ENCODE measurements at regions not wholly inside any gene's neighbourhood (a gene's known extent, or its start where the extent isn't known, plus 50 kb on each side); places are given as distances from the start of the nearest gene placed in this dataset.
A peak's percentile ranks its signal among the peaks of the same experiment; 100 is the strongest.

DNA sequence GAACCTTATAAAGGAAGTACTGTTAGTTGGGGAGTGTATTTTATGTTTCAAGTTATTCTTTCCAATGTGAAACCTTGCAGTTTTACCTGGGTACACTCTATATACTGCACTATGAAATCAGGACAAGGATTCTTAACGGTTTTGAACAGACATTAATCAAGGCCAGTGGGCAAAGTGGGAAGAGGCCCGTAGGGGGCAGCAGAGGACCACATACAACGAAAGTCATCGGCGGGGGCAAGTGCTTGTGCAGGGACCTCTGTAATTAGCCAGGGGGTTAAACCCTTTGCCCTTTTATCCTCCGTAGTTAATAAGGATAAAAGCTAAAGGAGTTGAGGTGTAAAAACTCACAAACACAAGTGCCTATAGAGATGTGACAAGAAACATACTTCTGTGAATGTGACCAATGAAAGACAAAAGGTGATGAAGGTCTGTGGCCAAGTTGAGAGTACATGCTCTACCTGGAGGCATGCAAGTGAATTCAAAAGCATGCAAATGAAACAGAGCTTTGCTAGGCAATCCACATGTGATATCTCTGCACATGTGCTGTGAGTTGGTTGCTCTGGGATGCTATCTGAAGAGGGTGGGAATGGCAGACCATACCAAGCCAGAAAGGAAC, 392.7 kb upstream of the MAN1A1 start (continued):
- TF ChIP-seq KDM5A (IDR thresholded peaks at IDR 0.05; ENCODE audit: borderline replicate concordance, low read length) (no peak), ZNF124 (CRISPR knock-in tag; IDR thresholded peaks at IDR 0.05) (no peak), NFE2L2 (IDR thresholded peaks at IDR 0.05; ENCODE audit: low read length) (no peak), ZNF615 (CRISPR knock-in tag; IDR thresholded peaks at IDR 0.05; ENCODE audit: borderline replicate concordance) (no peak), ZNF724P (CRISPR knock-in tag; IDR thresholded peaks at IDR 0.05; ENCODE audit: borderline replicate concordance) (no peak), ZNF678 (CRISPR knock-in tag; IDR thresholded peaks at IDR 0.05) (no peak), KAT8 (CRISPR knock-in tag; IDR thresholded peaks at IDR 0.05) (0 out of 2 replicates have a peak, but pooled peaks have one; percentile 23), ZNF558 (CRISPR knock-in tag; IDR thresholded peaks at IDR 0.05; ENCODE audit: borderline replicate concordance) (no peak), RCOR2 (CRISPR knock-in tag; IDR thresholded peaks at IDR 0.05) (no peak), ELF4 (CRISPR knock-in tag; IDR thresholded peaks at IDR 0.05; ENCODE audit: borderline replicate concordance) (no peak), ZNF30 (CRISPR knock-in tag; IDR thresholded peaks at IDR 0.05) (no peak), ZNF713 (CRISPR knock-in tag; IDR thresholded peaks at IDR 0.05) (no peak), DMAP1 (CRISPR knock-in tag; IDR thresholded peaks at IDR 0.05) (no peak), ZNF350 (CRISPR knock-in tag; IDR thresholded peaks at IDR 0.05; ENCODE audit: borderline replicate concordance, low read depth) (no peak)
- TF ChIP-seq, protein P1, sequence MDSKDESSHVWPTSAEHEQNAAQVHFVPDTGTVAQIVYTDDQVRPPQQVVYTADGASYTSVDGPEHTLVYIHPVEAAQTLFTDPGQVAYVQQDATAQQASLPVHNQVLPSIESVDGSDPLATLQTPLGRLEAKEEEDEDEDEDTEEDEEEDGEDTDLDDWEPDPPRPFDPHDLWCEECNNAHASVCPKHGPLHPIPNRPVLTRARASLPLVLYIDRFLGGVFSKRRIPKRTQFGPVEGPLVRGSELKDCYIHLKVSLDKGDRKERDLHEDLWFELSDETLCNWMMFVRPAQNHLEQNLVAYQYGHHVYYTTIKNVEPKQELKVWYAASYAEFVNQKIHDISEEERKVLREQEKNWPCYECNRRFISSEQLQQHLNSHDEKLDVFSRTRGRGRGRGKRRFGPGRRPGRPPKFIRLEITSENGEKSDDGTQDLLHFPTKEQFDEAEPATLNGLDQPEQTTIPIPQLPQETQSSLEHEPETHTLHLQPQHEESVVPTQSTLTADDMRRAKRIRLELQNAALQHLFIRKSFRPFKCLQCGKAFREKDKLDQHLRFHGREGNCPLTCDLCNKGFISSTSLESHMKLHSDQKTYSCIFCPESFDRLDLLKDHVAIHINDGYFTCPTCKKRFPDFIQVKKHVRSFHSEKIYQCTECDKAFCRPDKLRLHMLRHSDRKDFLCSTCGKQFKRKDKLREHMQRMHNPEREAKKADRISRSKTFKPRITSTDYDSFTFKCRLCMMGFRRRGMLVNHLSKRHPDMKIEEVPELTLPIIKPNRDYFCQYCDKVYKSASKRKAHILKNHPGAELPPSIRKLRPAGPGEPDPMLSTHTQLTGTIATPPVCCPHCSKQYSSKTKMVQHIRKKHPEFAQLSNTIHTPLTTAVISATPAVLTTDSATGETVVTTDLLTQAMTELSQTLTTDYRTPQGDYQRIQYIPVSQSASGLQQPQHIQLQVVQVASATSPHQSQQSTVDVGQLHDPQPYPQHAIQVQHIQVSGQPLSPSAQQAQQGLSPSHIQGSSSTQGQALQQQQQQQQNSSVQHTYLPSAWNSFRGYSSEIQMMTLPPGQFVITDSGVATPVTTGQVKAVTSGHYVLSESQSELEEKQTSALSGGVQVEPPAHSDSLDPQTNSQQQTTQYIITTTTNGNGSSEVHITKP (CRISPR knock-in tag; IDR thresholded peaks at IDR 0.05; ENCODE audit: low read depth), result no peak
- TF ChIP-seq, protein P2, sequence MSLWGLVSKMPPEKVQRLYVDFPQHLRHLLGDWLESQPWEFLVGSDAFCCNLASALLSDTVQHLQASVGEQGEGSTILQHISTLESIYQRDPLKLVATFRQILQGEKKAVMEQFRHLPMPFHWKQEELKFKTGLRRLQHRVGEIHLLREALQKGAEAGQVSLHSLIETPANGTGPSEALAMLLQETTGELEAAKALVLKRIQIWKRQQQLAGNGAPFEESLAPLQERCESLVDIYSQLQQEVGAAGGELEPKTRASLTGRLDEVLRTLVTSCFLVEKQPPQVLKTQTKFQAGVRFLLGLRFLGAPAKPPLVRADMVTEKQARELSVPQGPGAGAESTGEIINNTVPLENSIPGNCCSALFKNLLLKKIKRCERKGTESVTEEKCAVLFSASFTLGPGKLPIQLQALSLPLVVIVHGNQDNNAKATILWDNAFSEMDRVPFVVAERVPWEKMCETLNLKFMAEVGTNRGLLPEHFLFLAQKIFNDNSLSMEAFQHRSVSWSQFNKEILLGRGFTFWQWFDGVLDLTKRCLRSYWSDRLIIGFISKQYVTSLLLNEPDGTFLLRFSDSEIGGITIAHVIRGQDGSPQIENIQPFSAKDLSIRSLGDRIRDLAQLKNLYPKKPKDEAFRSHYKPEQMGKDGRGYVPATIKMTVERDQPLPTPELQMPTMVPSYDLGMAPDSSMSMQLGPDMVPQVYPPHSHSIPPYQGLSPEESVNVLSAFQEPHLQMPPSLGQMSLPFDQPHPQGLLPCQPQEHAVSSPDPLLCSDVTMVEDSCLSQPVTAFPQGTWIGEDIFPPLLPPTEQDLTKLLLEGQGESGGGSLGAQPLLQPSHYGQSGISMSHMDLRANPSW (CRISPR knock-in tag; IDR thresholded peaks at IDR 0.05; ENCODE audit: borderline replicate concordance), result no peak
- TF ChIP-seq, protein P3, sequence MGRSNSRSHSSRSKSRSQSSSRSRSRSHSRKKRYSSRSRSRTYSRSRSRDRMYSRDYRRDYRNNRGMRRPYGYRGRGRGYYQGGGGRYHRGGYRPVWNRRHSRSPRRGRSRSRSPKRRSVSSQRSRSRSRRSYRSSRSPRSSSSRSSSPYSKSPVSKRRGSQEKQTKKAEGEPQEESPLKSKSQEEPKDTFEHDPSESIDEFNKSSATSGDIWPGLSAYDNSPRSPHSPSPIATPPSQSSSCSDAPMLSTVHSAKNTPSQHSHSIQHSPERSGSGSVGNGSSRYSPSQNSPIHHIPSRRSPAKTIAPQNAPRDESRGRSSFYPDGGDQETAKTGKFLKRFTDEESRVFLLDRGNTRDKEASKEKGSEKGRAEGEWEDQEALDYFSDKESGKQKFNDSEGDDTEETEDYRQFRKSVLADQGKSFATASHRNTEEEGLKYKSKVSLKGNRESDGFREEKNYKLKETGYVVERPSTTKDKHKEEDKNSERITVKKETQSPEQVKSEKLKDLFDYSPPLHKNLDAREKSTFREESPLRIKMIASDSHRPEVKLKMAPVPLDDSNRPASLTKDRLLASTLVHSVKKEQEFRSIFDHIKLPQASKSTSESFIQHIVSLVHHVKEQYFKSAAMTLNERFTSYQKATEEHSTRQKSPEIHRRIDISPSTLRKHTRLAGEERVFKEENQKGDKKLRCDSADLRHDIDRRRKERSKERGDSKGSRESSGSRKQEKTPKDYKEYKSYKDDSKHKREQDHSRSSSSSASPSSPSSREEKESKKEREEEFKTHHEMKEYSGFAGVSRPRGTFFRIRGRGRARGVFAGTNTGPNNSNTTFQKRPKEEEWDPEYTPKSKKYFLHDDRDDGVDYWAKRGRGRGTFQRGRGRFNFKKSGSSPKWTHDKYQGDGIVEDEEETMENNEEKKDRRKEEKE (IDR thresholded peaks at IDR 0.05), result no peak
- TF ChIP-seq, protein P4, sequence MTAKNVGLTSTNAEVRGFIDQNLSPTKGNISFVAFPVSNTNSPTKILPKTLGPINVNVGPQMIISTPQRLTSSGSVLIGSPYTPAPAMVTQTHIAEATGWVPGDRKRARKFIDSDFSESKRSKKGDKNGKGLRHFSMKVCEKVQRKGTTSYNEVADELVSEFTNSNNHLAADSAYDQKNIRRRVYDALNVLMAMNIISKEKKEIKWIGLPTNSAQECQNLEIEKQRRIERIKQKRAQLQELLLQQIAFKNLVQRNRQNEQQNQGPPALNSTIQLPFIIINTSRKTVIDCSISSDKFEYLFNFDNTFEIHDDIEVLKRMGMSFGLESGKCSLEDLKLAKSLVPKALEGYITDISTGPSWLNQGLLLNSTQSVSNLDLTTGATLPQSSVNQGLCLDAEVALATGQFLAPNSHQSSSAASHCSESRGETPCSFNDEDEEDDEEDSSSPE (CRISPR knock-in tag; IDR thresholded peaks at IDR 0.05), result no peak
- TF ChIP-seq, protein P5, sequence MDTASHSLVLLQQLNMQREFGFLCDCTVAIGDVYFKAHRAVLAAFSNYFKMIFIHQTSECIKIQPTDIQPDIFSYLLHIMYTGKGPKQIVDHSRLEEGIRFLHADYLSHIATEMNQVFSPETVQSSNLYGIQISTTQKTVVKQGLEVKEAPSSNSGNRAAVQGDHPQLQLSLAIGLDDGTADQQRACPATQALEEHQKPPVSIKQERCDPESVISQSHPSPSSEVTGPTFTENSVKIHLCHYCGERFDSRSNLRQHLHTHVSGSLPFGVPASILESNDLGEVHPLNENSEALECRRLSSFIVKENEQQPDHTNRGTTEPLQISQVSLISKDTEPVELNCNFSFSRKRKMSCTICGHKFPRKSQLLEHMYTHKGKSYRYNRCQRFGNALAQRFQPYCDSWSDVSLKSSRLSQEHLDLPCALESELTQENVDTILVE (CRISPR knock-in tag; IDR thresholded peaks at IDR 0.05), result 0 out of 2 replicates have a peak, but pooled peaks have one; percentile 22
